HepG2 (cell line): ENCODE measurements at regions not wholly inside any gene's neighbourhood (a gene's known extent, or its start where the extent isn't known, plus 50 kb on each side); places are given as distances from the start of the nearest gene placed in this dataset.

ENCODE experiments used
- POLR2AphosphoS2 ChIP-seq: IDR thresholded peaks from 2 replicates; pipeline ENCODE4 v1.6.1; 2011; ENCODE audit warnings: low read depth, low read length, improper control_type of control experiment
- ZNF280D ChIP-seq: sonication (generic); formaldehyde crosslinking; IDR thresholded peaks from 2 replicates; pipeline ENCODE4 v1.5.1; 2020; ENCODE audit warnings: mild to moderate bottlenecking, missing genetic modification reagents

- no peak for TF ChIP-seq POLR2AphosphoS2
- no peak for TF ChIP-seq ZNF280D
These were observed 65.9 kb downstream of the KCNJ2 start for GRCh38 chr17:70235252-70235651.
